ENCODE measurements at regions not wholly inside any gene's neighbourhood (a gene's known extent, or its start where the extent isn't known, plus 50 kb on each side); places are given as distances from the start of the nearest gene placed in this dataset.

DNA sequence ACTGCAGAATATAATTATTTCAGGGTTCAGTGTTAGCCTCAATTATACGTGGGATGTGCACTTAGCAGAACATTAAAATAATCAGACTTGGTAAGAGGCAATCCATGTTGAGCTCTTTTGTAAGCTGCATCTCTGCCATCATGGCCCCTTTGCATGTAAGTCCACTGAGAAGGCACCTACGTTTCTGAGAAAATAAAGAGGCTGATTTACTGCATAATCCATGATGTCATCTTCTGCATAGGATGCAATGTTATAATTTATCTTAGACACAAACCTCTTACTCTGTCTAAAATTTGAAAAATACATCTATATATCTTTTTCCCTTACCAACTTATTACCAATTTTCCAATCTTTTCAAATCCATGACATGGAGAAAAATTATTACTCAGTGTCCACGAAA lies 1294.7 kb downstream of the ZPLD1 start:
- TF ChIP-seq, protein P1, sequence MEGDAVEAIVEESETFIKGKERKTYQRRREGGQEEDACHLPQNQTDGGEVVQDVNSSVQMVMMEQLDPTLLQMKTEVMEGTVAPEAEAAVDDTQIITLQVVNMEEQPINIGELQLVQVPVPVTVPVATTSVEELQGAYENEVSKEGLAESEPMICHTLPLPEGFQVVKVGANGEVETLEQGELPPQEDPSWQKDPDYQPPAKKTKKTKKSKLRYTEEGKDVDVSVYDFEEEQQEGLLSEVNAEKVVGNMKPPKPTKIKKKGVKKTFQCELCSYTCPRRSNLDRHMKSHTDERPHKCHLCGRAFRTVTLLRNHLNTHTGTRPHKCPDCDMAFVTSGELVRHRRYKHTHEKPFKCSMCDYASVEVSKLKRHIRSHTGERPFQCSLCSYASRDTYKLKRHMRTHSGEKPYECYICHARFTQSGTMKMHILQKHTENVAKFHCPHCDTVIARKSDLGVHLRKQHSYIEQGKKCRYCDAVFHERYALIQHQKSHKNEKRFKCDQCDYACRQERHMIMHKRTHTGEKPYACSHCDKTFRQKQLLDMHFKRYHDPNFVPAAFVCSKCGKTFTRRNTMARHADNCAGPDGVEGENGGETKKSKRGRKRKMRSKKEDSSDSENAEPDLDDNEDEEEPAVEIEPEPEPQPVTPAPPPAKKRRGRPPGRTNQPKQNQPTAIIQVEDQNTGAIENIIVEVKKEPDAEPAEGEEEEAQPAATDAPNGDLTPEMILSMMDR (conservative IDR thresholded peaks at IDR 0.05; ENCODE audit: low read length), result no peak
- no peak for DNase-seq (ENCODE audit: low read depth)
- no peak overlapping the region for H3K4me3 ChIP-seq (ENCODE audit: low read length)

DNA sequence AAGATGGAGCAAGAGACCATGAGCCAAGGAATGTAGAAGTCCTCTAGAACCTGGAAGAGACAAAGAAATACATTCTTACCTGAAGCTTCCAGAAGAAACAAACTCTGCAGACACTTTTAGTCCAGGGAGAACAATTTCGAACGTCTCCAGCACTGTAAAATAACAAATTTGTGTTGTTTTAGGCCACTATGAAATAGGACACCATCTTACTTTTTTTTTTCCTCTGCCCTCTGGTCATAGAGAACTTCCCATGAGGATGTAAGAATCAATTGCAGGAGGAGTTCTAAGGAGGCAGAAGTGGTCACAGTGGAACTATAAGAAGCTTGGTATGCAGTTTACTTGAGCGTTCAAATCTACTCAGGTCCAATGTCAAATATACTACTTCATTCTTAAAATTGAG lies 1295.9 kb downstream of the ZPLD1 start:
- no peak overlapping the region for H3K4me3 ChIP-seq (ENCODE audit: low read length)
- no peak for DNase-seq (ENCODE audit: low read depth)
- TF ChIP-seq, protein P1 (conservative IDR thresholded peaks at IDR 0.05; ENCODE audit: low read length), result no peak

DNA sequence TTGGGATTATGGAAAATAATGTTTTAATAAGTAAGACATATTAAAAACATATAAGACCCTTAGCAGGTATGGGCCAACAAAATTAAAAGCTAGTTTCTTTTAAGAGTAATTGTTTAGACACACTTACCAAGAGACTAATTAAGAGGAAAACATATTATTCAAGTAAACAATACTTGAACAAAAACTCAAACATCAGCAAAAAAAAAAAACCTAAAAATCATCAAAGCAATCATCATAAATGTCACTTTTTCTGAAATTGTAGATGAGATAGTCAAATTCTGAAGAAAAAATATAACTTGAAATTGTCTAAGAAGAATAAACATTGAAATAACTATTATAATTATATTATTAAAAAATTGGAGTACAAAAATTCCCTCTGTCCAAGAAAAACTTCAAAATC lies 1318.2 kb downstream of the ZPLD1 start:
- H3K4me3 ChIP-seq (ENCODE audit: low read length), result no peak overlapping the region
- DNase-seq (ENCODE audit: low read depth), result no peak
- TF ChIP-seq, protein P1 (conservative IDR thresholded peaks at IDR 0.05; ENCODE audit: low read length), result no peak

DNA sequence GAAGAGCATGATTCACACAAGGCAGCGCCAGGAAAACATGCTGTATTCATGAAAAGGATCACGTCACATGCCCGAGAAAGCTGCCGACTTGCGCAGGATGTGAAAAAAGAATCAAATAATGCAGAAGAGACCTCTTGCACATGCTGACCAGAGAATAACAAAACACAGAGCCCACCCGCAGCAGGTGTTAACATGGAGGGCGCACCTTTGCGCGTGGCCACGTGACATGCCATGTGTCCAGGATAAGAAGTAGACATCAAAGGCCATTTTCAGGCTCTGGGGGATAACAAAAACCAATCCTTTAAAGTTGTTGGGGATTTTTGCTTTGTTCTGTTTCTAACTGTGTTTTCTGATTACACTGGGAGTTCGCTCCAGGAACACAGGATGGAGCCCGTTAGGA lies 1332.8 kb downstream of the ZPLD1 start:
- no peak for DNase-seq (ENCODE audit: low read depth)
- H3K4me3 ChIP-seq (ENCODE audit: low read length), result no peak overlapping the region
- TF ChIP-seq, protein P1 (conservative IDR thresholded peaks at IDR 0.05; ENCODE audit: low read length), result no peak

DNA sequence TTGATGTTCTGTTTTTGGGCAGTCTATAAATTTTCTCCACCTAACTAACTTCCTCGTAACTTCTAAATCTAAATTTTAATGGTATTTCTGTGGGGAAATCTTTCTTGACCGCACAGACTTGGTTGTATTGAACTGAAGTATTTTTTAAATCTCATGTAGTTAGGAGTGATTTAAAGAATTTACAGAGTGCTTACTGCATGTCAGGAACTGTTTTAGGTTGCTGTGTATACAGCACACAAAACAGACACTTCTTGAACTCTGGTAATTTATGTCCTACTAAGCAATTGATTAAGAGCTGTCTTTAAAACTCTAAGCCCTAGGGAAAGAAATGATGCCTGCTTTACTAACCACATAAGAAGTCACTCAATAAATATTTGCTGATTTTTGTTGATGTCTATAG lies 1350.2 kb downstream of the ZPLD1 start:
- no peak for DNase-seq (ENCODE audit: low read depth)
- TF ChIP-seq, protein P1 (conservative IDR thresholded peaks at IDR 0.05; ENCODE audit: low read length), result no peak
- H3K4me3 ChIP-seq (ENCODE audit: low read length), result no peak overlapping the region

DNA sequence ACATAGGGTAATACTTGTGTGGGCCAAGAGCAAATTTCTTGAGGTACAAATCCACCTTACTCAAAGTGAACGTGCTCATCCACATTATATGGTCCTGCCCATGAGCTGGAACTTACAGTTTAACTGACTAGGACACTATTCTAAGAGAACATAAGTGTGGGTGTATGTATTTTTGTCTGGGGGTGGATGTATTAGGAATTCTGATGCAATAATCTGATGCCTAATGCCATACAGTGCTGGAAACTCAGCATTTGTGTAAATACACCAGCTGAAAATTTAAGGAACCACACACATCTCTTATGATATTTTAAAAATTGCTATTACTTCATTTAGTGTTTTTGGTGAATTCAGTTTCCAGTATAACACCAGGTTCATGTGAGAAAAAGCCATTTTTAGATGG lies 1350.7 kb downstream of the ZPLD1 start:
- TF ChIP-seq, protein P1 (conservative IDR thresholded peaks at IDR 0.05; ENCODE audit: low read length), result no peak
- no peak overlapping the region for H3K4me3 ChIP-seq (ENCODE audit: low read length)
- DNase-seq (ENCODE audit: low read depth), result no peak

DNA sequence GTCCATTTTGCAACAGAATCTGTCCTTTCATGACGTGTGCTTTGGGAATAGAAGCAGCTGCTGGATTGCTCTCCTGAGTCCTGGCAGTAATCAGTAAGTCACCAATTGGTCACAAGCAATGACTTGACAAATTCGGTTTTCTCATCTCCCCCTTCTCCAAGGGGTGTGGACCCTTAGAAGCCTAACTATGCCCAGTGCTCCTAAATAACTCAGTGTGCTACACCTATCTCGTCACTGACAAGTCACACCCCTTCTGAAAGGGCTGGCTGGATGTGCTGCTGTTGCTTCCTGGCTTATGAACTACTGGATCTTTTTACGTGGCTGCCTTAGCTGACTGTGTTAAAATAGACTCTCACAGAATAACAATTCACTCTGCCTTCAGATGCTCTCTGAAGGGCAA lies 1351.5 kb downstream of the ZPLD1 start:
- no peak for DNase-seq (ENCODE audit: low read depth)
- H3K4me3 ChIP-seq (ENCODE audit: low read length), result no peak overlapping the region
- TF ChIP-seq, protein P1 (conservative IDR thresholded peaks at IDR 0.05; ENCODE audit: low read length), result no peak
